ENCODE measurements at regions not wholly inside any gene's neighbourhood (a gene's known extent, or its start where the extent isn't known, plus 50 kb on each side); places are given as distances from the start of the nearest gene placed in this dataset.

DNA sequence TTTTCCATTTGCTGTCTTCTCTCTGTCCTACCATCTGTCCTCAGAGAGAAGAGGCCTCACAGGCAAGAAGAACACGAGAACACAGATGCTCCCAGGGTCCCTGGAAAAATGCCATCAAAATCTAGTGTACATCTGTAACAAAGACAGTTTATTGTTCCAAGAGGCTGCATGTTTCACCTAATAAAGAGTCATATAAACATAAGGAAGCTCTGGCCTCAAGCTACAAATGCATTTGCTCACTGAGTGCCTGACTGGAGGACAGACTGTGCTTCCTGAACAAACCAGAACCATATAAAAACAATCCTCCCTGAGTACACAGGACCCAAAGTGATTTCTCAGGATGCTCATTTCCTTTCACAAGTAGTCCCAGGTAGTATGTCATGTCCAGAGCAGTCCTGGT lies 76.3 kb upstream of the SLC44A3 start:
- Histone ChIP-seq H3K27me3 (replicated peaks; ENCODE audit: insufficient read depth) (no peaks in the 10 kb centered on the region), H3K4me2 (ENCODE audit: unreplicated experiment) (no peak overlapping the region), H3K79me2 (ENCODE audit: insufficient read depth) (no peaks in the 10 kb centered on the region), H3F3A (ENCODE audit: insufficient read depth) (peaks cover 21% of the 10 kb centered on the region), H3K27ac (no peak overlapping the region), H3K9me3 (ENCODE audit: low read depth) (no peaks in the 10 kb centered on the region), H4K20me1 (ENCODE audit: insufficient read depth) (no peaks in the 10 kb centered on the region), H3K4me3 (no peak overlapping the region), H3K36me3 (ENCODE audit: low read depth) (no peaks in the 10 kb centered on the region), H3K4me1 (ENCODE audit: insufficient read depth) (peaks cover 32% of the 10 kb centered on the region), H2AFZ (no peak overlapping the region), H3K9ac (no peak overlapping the region), H3K9me2 (ENCODE audit: insufficient read depth) (no peaks in the 10 kb centered on the region)
- TF ChIP-seq EZH2 (IDR thresholded peaks at IDR 0.05; ENCODE audit: insufficient read depth, poor library complexity, severe bottlenecking) (no peak), EZH2phosphoT487 (IDR thresholded peaks at IDR 0.05; ENCODE audit: insufficient read depth, low read depth) (no peak)
- 96 to 100% methylated on average over 1 of the region's 1 CpG for WGBS, 2 experiments (ENCODE audit: low coverage in 1 of 2, low lambda C conversion rate in 2 of 2, missing lambda C conversion rate in 2 of 2)
- in situ Hi-C loops (cut with MboI), result no loop called here
- DNase-seq, result no peak

DNA sequence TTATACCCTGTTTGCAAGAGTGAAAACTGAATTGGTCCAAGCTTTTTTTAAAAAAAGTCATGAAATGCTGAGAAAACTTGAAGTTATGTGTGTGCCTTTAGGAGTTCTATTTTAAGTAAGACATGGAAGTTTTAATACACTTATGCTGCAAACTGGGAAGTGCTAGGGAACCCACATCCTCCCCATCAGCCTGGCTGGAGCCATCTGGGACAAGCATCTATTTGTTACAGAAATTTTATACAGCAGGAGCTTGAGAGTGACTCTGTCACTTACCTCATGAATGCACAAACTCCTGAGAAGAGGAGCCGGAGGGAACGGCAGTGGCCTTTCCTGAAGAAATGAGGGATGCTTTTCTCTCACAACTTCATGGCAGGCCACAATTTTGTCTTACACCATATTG lies 78.2 kb upstream of the SLC44A3 start:
- in situ Hi-C loops (cut with MboI), result no loop called here
- peak overlapping the region; percentile 5; the same call in 1 of the 2 replicates for H3K9ac ChIP-seq
- H3K4me3 ChIP-seq, result no peak overlapping the region
- no peaks in the 10 kb centered on the region for H3K27me3 ChIP-seq (replicated peaks; ENCODE audit: insufficient read depth)
- no peak overlapping the region for H3K27ac ChIP-seq
- H2AFZ ChIP-seq, result peak overlapping the region; percentile 44; the same call in 1 of the 2 replicates
- no peak for TF ChIP-seq EZH2phosphoT487 (IDR thresholded peaks at IDR 0.05; ENCODE audit: insufficient read depth, low read depth)
- no peak for TF ChIP-seq EZH2 (IDR thresholded peaks at IDR 0.05; ENCODE audit: insufficient read depth, poor library complexity, severe bottlenecking)
- no peaks in the 10 kb centered on the region for H3K9me3 ChIP-seq (ENCODE audit: low read depth)
- H3K36me3 ChIP-seq (ENCODE audit: low read depth), result no peaks in the 10 kb centered on the region
- H3K79me2 ChIP-seq (ENCODE audit: insufficient read depth), result no peaks in the 10 kb centered on the region
- H4K20me1 ChIP-seq (ENCODE audit: insufficient read depth), result no peaks in the 10 kb centered on the region
- H3K4me1 ChIP-seq (ENCODE audit: insufficient read depth), result peaks cover 45% of the 10 kb centered on the region
- peak overlapping the region; percentile 63 for H3K4me2 ChIP-seq (ENCODE audit: unreplicated experiment)
- H3F3A ChIP-seq (ENCODE audit: insufficient read depth), result peaks cover 27% of the 10 kb centered on the region
- WGBS, 2 experiments (ENCODE audit: low coverage in 1 of 2, low lambda C conversion rate in 2 of 2, missing lambda C conversion rate in 2 of 2), result 92 to 96% methylated on average over 2 of the region's 2 CpGs
- peak; percentile 10 for DNase-seq
- no peaks in the 10 kb centered on the region for H3K9me2 ChIP-seq (ENCODE audit: insufficient read depth)

DNA sequence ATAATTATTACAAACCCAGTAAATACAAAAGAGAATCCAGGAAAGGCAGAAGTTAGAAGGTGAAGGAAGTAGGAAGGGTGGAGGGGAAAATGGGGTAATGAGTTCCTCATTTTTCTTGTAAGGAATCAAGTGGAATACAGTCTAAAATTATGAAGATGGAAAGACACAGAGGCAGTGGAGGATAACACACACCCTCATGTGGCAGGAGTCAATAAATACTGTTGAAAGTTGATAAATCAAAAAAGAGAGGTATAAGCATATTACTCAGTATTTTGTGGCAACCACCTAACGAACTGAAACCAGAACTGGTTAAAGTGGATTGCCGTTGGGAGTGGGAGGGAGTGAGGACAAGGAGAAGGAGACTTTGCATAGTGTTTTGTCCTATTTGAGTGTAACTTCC lies 78.6 kb upstream of the SLC44A3 start:
- Histone ChIP-seq H3K4me2 (ENCODE audit: unreplicated experiment) (peak overlapping the region; percentile 63), H3K27ac (no peak overlapping the region), H3K4me1 (ENCODE audit: insufficient read depth) (peaks cover 50% of the 10 kb centered on the region), H3K36me3 (ENCODE audit: low read depth) (no peaks in the 10 kb centered on the region), H3K27me3 (replicated peaks; ENCODE audit: insufficient read depth) (no peaks in the 10 kb centered on the region), H2AFZ (peak overlapping the region; percentile 44; the same call in 1 of the 2 replicates), H3K9me2 (ENCODE audit: insufficient read depth) (no peaks in the 10 kb centered on the region), H3K9ac (peak overlapping the region; percentile 5; the same call in 1 of the 2 replicates), H3K4me3 (no peak overlapping the region), H3K79me2 (ENCODE audit: insufficient read depth) (no peaks in the 10 kb centered on the region), H3K9me3 (ENCODE audit: low read depth) (no peaks in the 10 kb centered on the region), H3F3A (ENCODE audit: insufficient read depth) (peaks cover 27% of the 10 kb centered on the region), H4K20me1 (ENCODE audit: insufficient read depth) (no peaks in the 10 kb centered on the region)
- WGBS, 2 experiments (ENCODE audit: low coverage in 1 of 2, low lambda C conversion rate in 2 of 2, missing lambda C conversion rate in 2 of 2), result 18 to 21% methylated on average over 2 of the region's 2 CpGs
- TF ChIP-seq EZH2phosphoT487 (IDR thresholded peaks at IDR 0.05; ENCODE audit: insufficient read depth, low read depth), result no peak
- peak; percentile 31 for DNase-seq
- in situ Hi-C loops (cut with MboI), result no loop called here

DNA sequence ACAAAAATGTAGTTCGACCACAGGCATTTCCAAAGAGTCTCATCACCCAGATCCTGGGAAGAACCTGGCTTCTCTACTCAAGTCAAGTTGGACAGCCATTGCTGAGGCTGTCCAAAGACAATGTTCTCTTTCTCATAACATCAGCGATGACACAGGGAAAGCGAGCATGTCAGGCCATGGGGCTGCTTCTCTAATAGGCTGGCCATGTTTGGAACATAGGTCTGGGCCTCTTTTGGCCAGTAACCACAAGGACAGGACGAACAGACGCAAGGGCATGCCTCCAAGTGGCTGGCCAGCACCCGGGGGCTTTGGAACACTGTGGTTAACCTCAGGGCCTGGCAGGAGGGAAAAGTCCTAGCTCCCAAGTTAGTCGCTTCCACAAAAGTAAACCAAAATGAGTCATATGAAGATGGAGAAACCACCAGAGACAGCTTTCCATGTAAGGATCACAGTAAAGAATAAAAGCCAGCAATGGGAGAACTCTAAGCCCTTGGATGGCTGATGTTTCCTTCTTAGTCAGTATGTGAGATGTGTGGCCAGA lies 80.6 kb upstream of the SLC44A3 start:
- in situ Hi-C loops (cut with MboI), result no loop called here
- Histone ChIP-seq H3K9ac (peak overlapping the region; percentile 31), H3K27ac (peak overlapping the region; percentile 82), H3K9me3 (ENCODE audit: low read depth) (no peaks in the 10 kb centered on the region), H3K9me2 (ENCODE audit: insufficient read depth) (no peaks in the 10 kb centered on the region), H3F3A (ENCODE audit: insufficient read depth) (peaks cover 38% of the 10 kb centered on the region), H2AFZ (peak overlapping the region; percentile 19; the same call in 1 of the 2 replicates), H3K4me1 (ENCODE audit: insufficient read depth) (peaks cover 65% of the 10 kb centered on the region), H3K4me2 (ENCODE audit: unreplicated experiment) (peak overlapping the region; percentile 63), H3K79me2 (ENCODE audit: insufficient read depth) (no peaks in the 10 kb centered on the region), H3K27me3 (replicated peaks; ENCODE audit: insufficient read depth) (no peaks in the 10 kb centered on the region), H3K4me3 (no peak overlapping the region), H3K36me3 (ENCODE audit: low read depth) (no peaks in the 10 kb centered on the region), H4K20me1 (ENCODE audit: insufficient read depth) (no peaks in the 10 kb centered on the region)
- 4 to 6% methylated on average over 7 of the region's 7 CpGs for WGBS, 2 experiments (ENCODE audit: low coverage in 1 of 2, low lambda C conversion rate in 2 of 2, missing lambda C conversion rate in 2 of 2)
- DNase-seq, result peak; percentile 91
- TF ChIP-seq EZH2phosphoT487 (IDR thresholded peaks at IDR 0.05; ENCODE audit: insufficient read depth, low read depth) (peak; percentile 79; the same call in 1 of the 2 replicates), EZH2 (IDR thresholded peaks at IDR 0.05; ENCODE audit: insufficient read depth, poor library complexity, severe bottlenecking) (no peak)
